Keratinocyte (primary cell): ENCODE measurements at regions not wholly inside any gene's neighbourhood (a gene's known extent, or its start where the extent isn't known, plus 50 kb on each side); places are given as distances from the start of the nearest gene placed in this dataset.

Experiments
- DNase-seq: peaks from one replicate; pipeline ENCODE4 v3.0.0-alpha.2; 2011; ENCODE audit warnings: low read depth, missing footprints, low spot score
- FAIRE-seq: peaks from 2 replicates; lab custom pipeline; 2011; peaks lifted over from hg19 to GRCh38; lab: Jason Lieb, UNC
- H2AFZ ChIP-seq: 2 replicates; pipeline ENCODE4 v1.6.0; 2012; ENCODE audit warnings: low read length, control low read depth, inconsistent platforms; ENCODE audit not compliant: control insufficient read depth
- H3K27ac ChIP-seq: 2 replicates; pipeline ENCODE4 v1.5.1; 2011; ENCODE audit warnings: low read length; ENCODE audit not compliant: control insufficient read depth, insufficient read depth
- H3K27me3 ChIP-seq: 3 replicates; pipeline ENCODE4 v1.6.0; 2011; ENCODE audit warnings: low read length; ENCODE audit not compliant: control insufficient read depth, insufficient read depth; ENCODE audit errors: extremely low read depth
- H3K36me3 ChIP-seq, 2 experiments: 2 replicates in 1 of 2; 3 replicates in 1 of 2; pipeline ENCODE4 v1.5.1; 2011; ENCODE audit warnings: low read length in 2 of 2, mild to moderate bottlenecking in 1 of 2; ENCODE audit not compliant: control insufficient read depth in 2 of 2, insufficient read depth in 2 of 2; ENCODE audit errors: extremely low read depth in 1 of 2
- H3K4me1 ChIP-seq: 3 replicates; pipeline ENCODE4 v1.5.1; 2011; ENCODE audit warnings: low read length; ENCODE audit not compliant: control insufficient read depth, insufficient read depth; ENCODE audit errors: extremely low read depth
- H3K4me2 ChIP-seq: 3 replicates; pipeline ENCODE4 v1.6.0; 2011; ENCODE audit warnings: low read depth, low read length; ENCODE audit not compliant: control insufficient read depth, insufficient read depth; ENCODE audit errors: extremely low read depth
- H3K4me3 ChIP-seq, 3 experiments: fragments of 200-600 bp in 1 of 3; sonication (generic) in 1 of 3; 2 replicates in 2 of 3; 3 replicates in 1 of 3; pipeline ENCODE4 v1.5.1; 2011 to 2016; ENCODE audit warnings: low read length in 3 of 3, mild to moderate bottlenecking in 3 of 3, control low read depth in 2 of 3, inconsistent platforms in 1 of 3, low read depth in 1 of 3, mixed read lengths in 1 of 3, mixed run types in 1 of 3, moderate library complexity in 1 of 3; ENCODE audit not compliant: control insufficient read depth in 2 of 3, insufficient read depth in 2 of 3; ENCODE audit errors: extremely low read depth in 1 of 3
- H3K79me2 ChIP-seq: 2 replicates; pipeline ENCODE4 v1.6.0; 2012; ENCODE audit warnings: low read length; ENCODE audit not compliant: control insufficient read depth, insufficient read depth
- H3K9ac ChIP-seq: 3 replicates; pipeline ENCODE4 v1.6.0; 2011; ENCODE audit warnings: low read length; ENCODE audit not compliant: control insufficient read depth, insufficient read depth; ENCODE audit errors: extremely low read depth
- H3K9me1 ChIP-seq: 3 replicates; pipeline ENCODE4 v1.6.0; 2011; ENCODE audit warnings: low read length; ENCODE audit not compliant: control insufficient read depth, insufficient read depth; ENCODE audit errors: extremely low read depth
- H3K9me3 ChIP-seq: 2 replicates; pipeline ENCODE4 v1.5.1; 2012; ENCODE audit warnings: low read depth, low read length; ENCODE audit not compliant: control insufficient read depth
- H4K20me1 ChIP-seq: 3 replicates; pipeline ENCODE4 v1.6.0; 2011; ENCODE audit warnings: low read length; ENCODE audit not compliant: control insufficient read depth, insufficient read depth; ENCODE audit errors: extremely low read depth
- CTCF ChIP-seq, 3 experiments: IDR thresholded peaks in 1 of 3; conservative IDR thresholded peaks in 1 of 3; optimal IDR thresholded peaks in 1 of 3; 2 replicates in 2 of 3; 3 replicates in 1 of 3; pipeline versions ENCODE3 to v1.5.1; 2011; ENCODE audit warnings: low read length in 3 of 3, mild to moderate bottlenecking in 3 of 3, moderate library complexity in 2 of 3, control low read depth in 1 of 3, inconsistent platforms in 1 of 3; ENCODE audit not compliant: insufficient read depth in 2 of 3; ENCODE audit errors: extremely low read depth in 1 of 3
- EZH2 ChIP-seq: IDR thresholded peaks from one replicate; pipeline ENCODE4 v1.6.1; 2012; ENCODE audit warnings: inconsistent platforms, mild to moderate bottlenecking, low read length, moderate library complexity
- dilution Hi-C: fragments of 300-500 bp; cut with MboI; formaldehyde crosslinking; loops from one replicate; pipeline ENCODE4 v1.7.0; 2020; ENCODE audit warnings: low sequenced_read_pairs; ENCODE audit not compliant: extremely low pct_ligation_motif_present

- Histone ChIP-seq H3K9me3 (no peaks in the 10 kb centered on the region), H3K4me3 (no peak overlapping the region), H3K27me3 (peaks cover 25% of the 10 kb centered on the region), H3K4me1 (no peaks in the 10 kb centered on the region), H2AFZ (no peak overlapping the region), H3K9ac (no peak overlapping the region), H3K79me2 (no peaks in the 10 kb centered on the region), H3K4me2 (no peak overlapping the region), H3K36me3 (no peaks in the 10 kb centered on the region), H3K27ac (no peak overlapping the region), H4K20me1 (no peaks in the 10 kb centered on the region), H3K9me1 (no peaks in the 10 kb centered on the region)
- no peak for TF ChIP-seq CTCF (optimal IDR thresholded peaks at IDR 0.05 in 1 of 3, IDR thresholded peaks at IDR 0.05 in 1 of 3, conservative IDR thresholded peaks at IDR 0.05 in 1 of 3; ENCODE audit: extremely low read depth in 1 of 3, insufficient read depth in 2 of 3, low read length in 3 of 3)
- no peak for TF ChIP-seq EZH2
- dilution Hi-C loops = no loop called here
- FAIRE-seq (no peak), DNase-seq (no peak)
These were observed 97.9 kb upstream of the CRHR1 start for GRCh38 chr17:45686250-45686649.

GRCh38 chr17:45687594-45687993, 96.5 kb upstream of the CRHR1 start:
- no peak overlapping the region for H3K9ac ChIP-seq
- H3K9me1 ChIP-seq = no peaks in the 10 kb centered on the region
- DNase-seq (no peak), FAIRE-seq (no peak)
- dilution Hi-C loops = no loop called here
- H4K20me1 ChIP-seq = no peaks in the 10 kb centered on the region
- no peaks in the 10 kb centered on the region for H3K79me2 ChIP-seq
- H3K4me3 ChIP-seq = no peak overlapping the region
- H3K27ac ChIP-seq = no peak overlapping the region
- no peaks in the 10 kb centered on the region for H3K4me1 ChIP-seq
- TF ChIP-seq CTCF (optimal IDR thresholded peaks at IDR 0.05 in 1 of 3, IDR thresholded peaks at IDR 0.05 in 1 of 3, conservative IDR thresholded peaks at IDR 0.05 in 1 of 3; ENCODE audit: extremely low read depth in 1 of 3, insufficient read depth in 2 of 3, low read length in 3 of 3) (no peak), EZH2 (no peak)
- no peak overlapping the region for H3K4me2 ChIP-seq
- peaks cover 27% of the 10 kb centered on the region for H3K27me3 ChIP-seq
- no peaks in the 10 kb centered on the region for H3K36me3 ChIP-seq
- no peaks in the 10 kb centered on the region for H3K9me3 ChIP-seq
- no peak overlapping the region for H2AFZ ChIP-seq
